GM12873 (cell line): ENCODE measurements at regions not wholly inside any gene's neighbourhood (a gene's known extent, or its start where the extent isn't known, plus 50 kb on each side); places are given as distances from the start of the nearest gene placed in this dataset.

ENCODE experiments used
- CTCF ChIP-seq: IDR thresholded peaks from 2 replicates; pipeline ENCODE4 v1.5.1; 2012; ENCODE audit warnings: low read depth, mild to moderate bottlenecking, moderate library complexity, low read length, control low read depth; ENCODE audit not compliant: insufficient read depth; ENCODE audit errors: missing control alignments

GRCh38 chr18:41621177-41621576, 333.9 kb upstream of the PIK3C3 start:
- TF ChIP-seq CTCF = no peak

GRCh38 chr18:41618147-41618546, 336.9 kb upstream of the PIK3C3 start:
- TF ChIP-seq CTCF = no peak

- TF ChIP-seq CTCF = no peak
Observed at GRCh38 chr18:41617647-41618046, 337.4 kb upstream of the PIK3C3 start.

GRCh38 chr18:41613003-41613609, 341.9 kb upstream of the PIK3C3 start:
- no peak for TF ChIP-seq CTCF

- TF ChIP-seq CTCF = no peak
Observed at GRCh38 chr18:41604964-41605363, 350.1 kb upstream of the PIK3C3 start.

GRCh38 chr18:41602034-41602433, 353.0 kb upstream of the PIK3C3 start:
- no peak for TF ChIP-seq CTCF

- TF ChIP-seq CTCF = no peak
Observed at GRCh38 chr18:41600693-41601391, 354.2 kb upstream of the PIK3C3 start.
